ENCODE measurements at regions not wholly inside any gene's neighbourhood (a gene's known extent, or its start where the extent isn't known, plus 50 kb on each side); places are given as distances from the start of the nearest gene placed in this dataset.

- TF ChIP-seq IRF5 (IDR thresholded peaks at IDR 0.05; ENCODE audit: borderline replicate concordance) (no peak), NFIC (IDR thresholded peaks at IDR 0.05; ENCODE audit: low read depth, low read length) (no peak), MYC (IDR thresholded peaks at IDR 0.05; ENCODE audit: insufficient read depth, insufficient read length, insufficient replicate concordance, low read length, severe bottlenecking) (no peak), RAD21 (IDR thresholded peaks at IDR 0.05; ENCODE audit: insufficient read depth, low read depth, low read length) (no peak)
Measured at GRCh38 chr1:112075566-112075965, 86.1 kb upstream of the KCND3 start (continued).

- intact Hi-C loops (cut with micrococcal nuclease; ENCODE audit: unreplicated experiment) (no loop called here), in situ Hi-C loops (cut with MboI) (no loop called here)
- Histone ChIP-seq H3K27ac (ENCODE audit: control insufficient read depth, insufficient read depth) (no peak overlapping the region), H4K20me1 (ENCODE audit: control insufficient read depth, insufficient read depth) (no peaks in the 10 kb centered on the region), H3K4me2 (ENCODE audit: control insufficient read depth, insufficient read depth) (no peak overlapping the region), H3K27me3 (replicated peaks in 1 of 2; ENCODE audit: control insufficient read depth in 2 of 2, insufficient read depth in 2 of 2, low read length in 1 of 2) (no peaks in the 10 kb centered on the region), H2AFZ (ENCODE audit: control insufficient read depth, low read depth, low read length) (no peak overlapping the region), H3K4me3 (no peak overlapping the region), H3K36me3 (ENCODE audit: control insufficient read depth in 2 of 2, insufficient read depth in 2 of 2, low read length in 1 of 2) (no peaks in the 10 kb centered on the region), H3K9me3 (replicated peaks; ENCODE audit: control insufficient read depth, insufficient read depth, low read length) (no peaks in the 10 kb centered on the region), H3K9ac (ENCODE audit: control insufficient read depth, insufficient read depth, low read length) (no peak overlapping the region), H3K4me1 (ENCODE audit: control insufficient read depth, insufficient read depth, low read length) (no peaks in the 10 kb centered on the region), H3K79me2 (ENCODE audit: control insufficient read depth, insufficient read depth, low read length) (no peaks in the 10 kb centered on the region)
- CTCF ChIA-PET, result no interaction called here
- RAD21 ChIA-PET (ENCODE audit: unreplicated experiment), result no interaction called here
- BruUV-seq (replicated peaks), result no TSS peak
- FAIRE-seq, result no peak
- POLR2A ChIA-PET, result no interaction called here
- DNase-seq (ENCODE audit: low read depth, low spot score), result no peak
- 43% methylated on average over 2 of the region's 2 CpGs for WGBS (ENCODE audit: insufficient coverage, insufficient replicate concordance, low lambda C conversion rate, missing lambda C conversion rate)
- ATAC-seq, result no peak
- SMC1A ChIA-PET (ENCODE audit: uncharacterized antibody, unreplicated experiment), result no interaction called here
- TF ChIP-seq RB1 (IDR thresholded peaks at IDR 0.05; ENCODE audit: borderline replicate concordance) (no peak), RUNX3 (IDR thresholded peaks at IDR 0.05; ENCODE audit: low read length) (no peak), ZNF274 (IDR thresholded peaks at IDR 0.05; ENCODE audit: insufficient read depth, insufficient read length) (no peak), IKZF1 (conservative IDR thresholded peaks at IDR 0.05) (no peak), NFYA (IDR thresholded peaks at IDR 0.05; ENCODE audit: borderline replicate concordance, low read depth, low read length) (no peak), JUNB (IDR thresholded peaks at IDR 0.05) (no peak), CUX1 (IDR thresholded peaks at IDR 0.05; ENCODE audit: insufficient replicate concordance, low read depth, low read length) (no peak), POLR2AphosphoS5 (IDR thresholded peaks at IDR 0.05; ENCODE audit: low read length) (no peak), SMAD1 (IDR thresholded peaks at IDR 0.05; ENCODE audit: low read depth, partially characterized antibody) (no peak), ESRRA (IDR thresholded peaks at IDR 0.05; ENCODE audit: low read length) (no peak), RCOR1 (conservative IDR thresholded peaks at IDR 0.05; ENCODE audit: low read depth, low read length) (no peak), NFIC (IDR thresholded peaks at IDR 0.05; ENCODE audit: low read depth, low read length) (no peak), IRF4 (IDR thresholded peaks at IDR 0.05; ENCODE audit: low read depth, low read length) (no peak), RAD51 (IDR thresholded peaks at IDR 0.05) (no peak), MLLT1 (IDR thresholded peaks at IDR 0.05) (no peak)
Measured at GRCh38 chr1:112079446-112079845, 90.0 kb upstream of the KCND3 start.

Data from GM12878 (cell line).